SK-N-SH (cell line): ENCODE measurements at regions not wholly inside any gene's neighbourhood (a gene's known extent, or its start where the extent isn't known, plus 50 kb on each side); places are given as distances from the start of the nearest gene placed in this dataset.

Experiments
- CTCF ChIA-PET: fragments of 300-600, 350-600 bp; formaldehyde crosslinking; extraction: SDS; loops from one replicate; lab custom pipeline; 2021; lab: Yijun Ruan, JAX
- POLR2A ChIA-PET: fragments of 350-600 bp; sonication (Branson Sonifier 250); formaldehyde crosslinking; extraction: SDS; loops from one replicate; lab custom pipeline; 2020; ENCODE audit warnings: antibody characterized with exemption, inconsistent platforms; lab: Yijun Ruan, JAX
- DNase-seq: peaks from one replicate; pipeline ENCODE4 v3.0.0; 2012
- H2AFZ ChIP-seq: fragments of 200-600 bp; sonication (generic); 2 replicates; pipeline ENCODE4 v1.8.1; 2016; ENCODE audit warnings: antibody characterized with exemption, mild to moderate bottlenecking, low read depth
- H3F3A ChIP-seq: fragments of 200-600 bp; sonication (generic); replicated peaks from 2 replicates; pipeline ENCODE3; 2016; ENCODE audit warnings: antibody characterized with exemption, mild to moderate bottlenecking; ENCODE audit not compliant: insufficient read depth
- H3K27ac ChIP-seq, 2 experiments: fragments of 200-500 bp in 1 of 2; fragments of 200-600 bp in 1 of 2; sonication (Bioruptor generic) in 1 of 2; sonication (generic), shearing (Covaris generic) in 1 of 2; 2 replicates each; pipeline versions ENCODE4 v1.5.1 to v1.6.1; 2014 to 2016; ENCODE audit warnings: low read depth in 2 of 2, inconsistent platforms in 1 of 2, low read length in 1 of 2, mild to moderate bottlenecking in 1 of 2, mixed read lengths in 1 of 2
- H3K27me3 ChIP-seq: fragments of 200-600 bp; sonication (generic), shearing (Covaris generic); 2 replicates; pipeline ENCODE4 v1.6.1; 2016; ENCODE audit warnings: mixed run types; ENCODE audit not compliant: insufficient read depth
- H3K36me3 ChIP-seq, 2 experiments: fragments of 200-500 bp in 1 of 2; fragments of 200-600 bp in 1 of 2; sonication (Bioruptor generic) in 1 of 2; sonication (generic) in 1 of 2; replicated peaks in 1 of 2; 2 replicates each; pipeline versions ENCODE3 to v1.5.1; 2014 to 2016; ENCODE audit warnings: low read length in 1 of 2, mild to moderate bottlenecking in 1 of 2; ENCODE audit not compliant: insufficient read depth in 2 of 2, control insufficient read depth in 1 of 2
- H3K4me1 ChIP-seq, 2 experiments: fragments of 200-500 bp in 1 of 2; fragments of 200-600 bp in 1 of 2; sonication (Bioruptor generic) in 1 of 2; sonication (generic), shearing (Covaris generic) in 1 of 2; 2 replicates each; pipeline versions ENCODE4 v1.5.1 to v1.6.1; 2014 to 2016; ENCODE audit warnings: low read depth in 1 of 2, low read length in 1 of 2, mixed run types in 1 of 2; ENCODE audit not compliant: insufficient read depth in 2 of 2, control insufficient read depth in 1 of 2
- H3K4me2 ChIP-seq: fragments of 200-600 bp; sonication (generic), shearing (Covaris generic); 2 replicates; pipeline ENCODE4 v1.6.1; 2017; ENCODE audit warnings: mixed run types
- H3K4me3 ChIP-seq, 2 experiments: fragments of 200-500 bp in 1 of 2; fragments of 200-600 bp in 1 of 2; sonication (Bioruptor generic) in 1 of 2; sonication (generic), shearing (Covaris generic) in 1 of 2; 2 replicates each; pipeline versions ENCODE4 v1.5.1 to v1.8.1; 2014 to 2016; ENCODE audit warnings: low read depth in 2 of 2, inconsistent platforms in 1 of 2, low read length in 1 of 2, mild to moderate bottlenecking in 1 of 2, mixed read lengths in 1 of 2, moderate library complexity in 1 of 2
- H3K79me2 ChIP-seq: fragments of 200-600 bp; sonication (generic); 2 replicates; pipeline ENCODE4 v1.8.1; 2017; ENCODE audit warnings: mild to moderate bottlenecking; ENCODE audit not compliant: insufficient read depth
- H3K9ac ChIP-seq: fragments of 200-600 bp; sonication (generic); 2 replicates; pipeline ENCODE4 v1.6.1; 2017; ENCODE audit warnings: mixed run types
- H3K9me2 ChIP-seq: fragments of 200-600 bp; sonication (generic); 2 replicates; pipeline ENCODE4 v1.6.1; 2017; ENCODE audit warnings: mixed run types
- H3K9me3 ChIP-seq: fragments of 200-600 bp; sonication (generic); 2 replicates; pipeline ENCODE4 v1.6.1; 2017; ENCODE audit warnings: mixed run types, mild to moderate bottlenecking, moderate library complexity
- H4K20me1 ChIP-seq: fragments of 200-600 bp; sonication (generic); 2 replicates; pipeline ENCODE4 v1.6.1; 2017; ENCODE audit warnings: mild to moderate bottlenecking, mixed run types; ENCODE audit not compliant: insufficient read depth
- CHD2 ChIP-seq: fragments of 150-350 bp; IDR thresholded peaks from 2 replicates; pipeline ENCODE4 v1.6.1; 2018; ENCODE audit warnings: low read length; ENCODE audit not compliant: partially characterized antibody
- EZH2phosphoT487 ChIP-seq: fragments of 200-600 bp; sonication (generic); IDR thresholded peaks from 2 replicates; pipeline ENCODE4 v1.6.1; 2017; ENCODE audit warnings: low read depth, mixed run types, mild to moderate bottlenecking, antibody characterized with exemption, moderate library complexity, borderline replicate concordance
- FOSL2 ChIP-seq: IDR thresholded peaks from 2 replicates; pipeline ENCODE4 v1.4.0; 2012; ENCODE audit warnings: low read depth, mild to moderate bottlenecking, moderate library complexity, borderline replicate concordance
- FOXJ3 ChIP-seq: sonication (generic); formaldehyde crosslinking; IDR thresholded peaks from 2 replicates; pipeline ENCODE4 v1.5.1; 2020; ENCODE audit warnings: mild to moderate bottlenecking, missing genetic modification reagents
- GABPA ChIP-seq: IDR thresholded peaks from 2 replicates; pipeline ENCODE4 v1.4.0; 2012; ENCODE audit warnings: low read depth, mild to moderate bottlenecking
- IRF3 ChIP-seq: fragments of 150-350 bp; IDR thresholded peaks from 2 replicates; pipeline ENCODE4 v1.6.1; 2016; ENCODE audit warnings: mild to moderate bottlenecking, low read depth, low read length
- JUND ChIP-seq: IDR thresholded peaks from 2 replicates; pipeline ENCODE4 v1.4.0; 2012
- MAX ChIP-seq: IDR thresholded peaks from 2 replicates; pipeline ENCODE4 v1.4.0; 2012; ENCODE audit warnings: low read depth
- MEF2A ChIP-seq: IDR thresholded peaks from 2 replicates; pipeline ENCODE4 v1.4.0; 2012; ENCODE audit warnings: low read depth, borderline replicate concordance
- NFIC ChIP-seq: IDR thresholded peaks from 2 replicates; pipeline ENCODE4 v1.4.0; 2012; ENCODE audit warnings: borderline replicate concordance
- NRF1 ChIP-seq: IDR thresholded peaks from 2 replicates; pipeline ENCODE4 v1.6.1; 2012; ENCODE audit warnings: low read depth, mild to moderate bottlenecking, low read length
- RAD21 ChIP-seq: IDR thresholded peaks from 2 replicates; pipeline ENCODE4 v1.6.1; 2012; ENCODE audit warnings: mild to moderate bottlenecking, low read length
- RCOR1 ChIP-seq: fragments of 150-350 bp; IDR thresholded peaks from 2 replicates; pipeline ENCODE4 v1.6.1; 2017; ENCODE audit warnings: antibody characterized with exemption, low read length
- RFX5 ChIP-seq: IDR thresholded peaks from 2 replicates; pipeline ENCODE4 v1.6.1; 2012; ENCODE audit warnings: mild to moderate bottlenecking, improper control_type of control experiment, low read length
- SIN3A ChIP-seq: IDR thresholded peaks from 2 replicates; pipeline ENCODE4 v1.6.1; 2012; ENCODE audit warnings: low read depth, mild to moderate bottlenecking, low read length, moderate library complexity, borderline replicate concordance
- TEAD4 ChIP-seq: IDR thresholded peaks from 2 replicates; pipeline ENCODE4 v1.4.0; 2012; ENCODE audit warnings: mild to moderate bottlenecking, borderline replicate concordance; ENCODE audit not compliant: insufficient read depth
- WGBS: methylation state at CpG from one replicate; pipeline ENCODE4 v1.1.6; 2017; ENCODE audit warnings: low lambda C conversion rate; 5-methylcytosine and 5-hydroxymethylcytosine counted together
- TF ChIP-seq, protein P1 (sequence below): IDR thresholded peaks from 2 replicates; pipeline ENCODE4; 2012

- H3K79me2 ChIP-seq = no peaks in the 10 kb centered on the region
- TF ChIP-seq MEF2A (no peak), NRF1 (no peak), FOXJ3 (no peak), TEAD4 (no peak), FOSL2 (no peak), NFIC (no peak), CHD2 (no peak), RFX5 (no peak)
- TF ChIP-seq, protein P1, sequence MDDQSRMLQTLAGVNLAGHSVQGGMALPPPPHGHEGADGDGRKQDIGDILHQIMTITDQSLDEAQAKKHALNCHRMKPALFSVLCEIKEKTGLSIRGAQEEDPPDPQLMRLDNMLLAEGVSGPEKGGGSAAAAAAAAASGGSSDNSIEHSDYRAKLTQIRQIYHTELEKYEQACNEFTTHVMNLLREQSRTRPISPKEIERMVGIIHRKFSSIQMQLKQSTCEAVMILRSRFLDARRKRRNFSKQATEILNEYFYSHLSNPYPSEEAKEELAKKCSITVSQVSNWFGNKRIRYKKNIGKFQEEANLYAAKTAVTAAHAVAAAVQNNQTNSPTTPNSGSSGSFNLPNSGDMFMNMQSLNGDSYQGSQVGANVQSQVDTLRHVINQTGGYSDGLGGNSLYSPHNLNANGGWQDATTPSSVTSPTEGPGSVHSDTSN = no peak
- TF ChIP-seq, all 33 proteins: peak for 0
- DNase-seq = no peak
- ChIA-PET CTCF (no interaction called here), POLR2A (no interaction called here)
- Histone ChIP-seq H3F3A (no peaks in the 10 kb centered on the region), H3K4me1 (peaks cover 0 to 7% of the 10 kb centered on the region in 2 experiments; a peak in 1 of 4 replicates), H3K27ac (no peak overlapping the region), H3K36me3 (no peaks in the 10 kb centered on the region), H3K9ac (no peak overlapping the region), H3K9me2 (no peaks in the 10 kb centered on the region), H3K27me3 (no peaks in the 10 kb centered on the region; the same call in 1 of the 2 replicates), H3K9me3 (no peaks in the 10 kb centered on the region), H3K4me2 (no peak overlapping the region), H4K20me1 (no peaks in the 10 kb centered on the region), H3K4me3 (no peak overlapping the region), H2AFZ (no peak overlapping the region)
- whole genome bisulfite sequencing = no CpG with 5 or more reads among the region's 2 CpGs
These were observed 619.7 kb downstream of the BRD1 start for GRCh38 chr22:49208004-49208402.

- Histone ChIP-seq H3K9me2 (no peaks in the 10 kb centered on the region), H4K20me1 (no peaks in the 10 kb centered on the region), H3K9me3 (no peaks in the 10 kb centered on the region), H3F3A (no peaks in the 10 kb centered on the region), H3K4me2 (no peak overlapping the region), H2AFZ (no peak overlapping the region), H3K4me3 (no peak overlapping the region), H3K27me3 (no peaks in the 10 kb centered on the region; the same call in 1 of the 2 replicates), H3K79me2 (no peaks in the 10 kb centered on the region), H3K9ac (no peak overlapping the region), H3K36me3 (no peaks in the 10 kb centered on the region), H3K27ac (no peak overlapping the region), H3K4me1 (peaks cover 0 to 7% of the 10 kb centered on the region in 2 experiments; a peak in 1 of 4 replicates)
- no peak for TF ChIP-seq RCOR1
- no peak for TF ChIP-seq SIN3A
- TF ChIP-seq FOXJ3 = no peak
- TF ChIP-seq MAX = no peak
- no peak for TF ChIP-seq EZH2phosphoT487
- TF ChIP-seq, protein P1 = no peak
- TF ChIP-seq IRF3 = no peak
- TF ChIP-seq CHD2 = no peak
- no peak for TF ChIP-seq NFIC
- no peak for TF ChIP-seq FOSL2
- no peak for TF ChIP-seq RAD21
- no peak for TF ChIP-seq JUND
- TF ChIP-seq GABPA = no peak
- ChIA-PET CTCF (interaction anchor here (1.2 kb wide), 1 partner anchor 14 kb away, joined by 3 read pairs; no protein-coding TSS in a partner anchor), POLR2A (no interaction called here)
- DNase-seq = no peak
- WGBS = 17% methylated on average over 12 of the region's 16 CpGs
These were observed 620.4 kb downstream of the BRD1 start for GRCh38 chr22:49207008-49208003.
